PC-3 (cell line): ENCODE measurements at regions not wholly inside any gene's neighbourhood (a gene's known extent, or its start where the extent isn't known, plus 50 kb on each side); places are given as distances from the start of the nearest gene placed in this dataset.

ENCODE experiments used
- ATAC-seq: fragments of 200-7000 bp; cut with Tn5 transposase; 2 replicates; pipeline ENCODE4 v1.9.1; 2020; ENCODE audit warnings: mild to moderate bottlenecking, moderate library complexity
- BruUV-seq: library from RNA; stranded (reverse); fragments of 400-500 nt; replicated peaks from 2 replicates; lab custom pipeline; 2021; lab: Mats Ljungman, UMichigan
- CTCF ChIA-PET: fragments of 300-600 bp; sonication (Branson Sonifier 250); formaldehyde crosslinking; loops from one replicate; lab custom pipeline; 2022; ENCODE audit warnings: antibody characterized with exemption; lab: Charles Lee
- POLR2A ChIA-PET: fragments of 300-600 bp; sonication (Branson Sonifier 250); formaldehyde crosslinking; loops from one replicate; lab custom pipeline; 2022; ENCODE audit warnings: antibody characterized with exemption; ENCODE audit not compliant: unreplicated experiment; lab: Charles Lee
- DNase-seq: peaks from one replicate; pipeline ENCODE4 v3.0.0-alpha.2; 2015
- H2AFZ ChIP-seq: fragments of 300-600 bp; sonication (generic); 2 replicates; pipeline ENCODE4 v1.6.0; 2016; ENCODE audit warnings: antibody characterized with exemption, low read length
- H3F3A ChIP-seq: fragments of 300-600 bp; sonication (generic); one replicate; pipeline ENCODE4 v1.6.0; 2017; ENCODE audit warnings: antibody characterized with exemption, low read length, control low read depth, mild to moderate bottlenecking; ENCODE audit not compliant: unreplicated experiment
- H3K27ac ChIP-seq: fragments of 300-600 bp; sonication (generic); 2 replicates; pipeline ENCODE4 v1.5.1; 2016; ENCODE audit warnings: mild to moderate bottlenecking, low read length
- H3K27me3 ChIP-seq: fragments of 300-600 bp; sonication (generic); 2 replicates; pipeline ENCODE4 v1.6.1; 2016; ENCODE audit warnings: low read length, mixed read lengths
- H3K36me3 ChIP-seq: fragments of 300-600 bp; sonication (generic); 2 replicates; pipeline ENCODE4 v1.6.1; 2016; ENCODE audit warnings: low read depth, mixed run types, low read length, mixed read lengths
- H3K4me1 ChIP-seq: fragments of 300-600 bp; sonication (generic); 2 replicates; pipeline ENCODE4 v1.5.1; 2016; ENCODE audit warnings: low read length; ENCODE audit not compliant: insufficient read depth
- H3K4me2 ChIP-seq: fragments of 300-600 bp; sonication (generic); 2 replicates; pipeline ENCODE4 v1.6.0; 2016; ENCODE audit warnings: low read length
- H3K4me3 ChIP-seq: fragments of 300-600 bp; sonication (generic); 2 replicates; pipeline ENCODE4 v1.5.1; 2016; ENCODE audit warnings: mild to moderate bottlenecking, low read length, mixed read lengths
- H3K79me2 ChIP-seq: fragments of 300-600 bp; sonication (generic); 2 replicates; pipeline ENCODE4 v1.6.1; 2017; ENCODE audit warnings: low read length, mixed read lengths
- H3K9ac ChIP-seq: fragments of 300-600 bp; sonication (generic); 2 replicates; pipeline ENCODE4 v1.6.0; 2016; ENCODE audit warnings: mild to moderate bottlenecking, low read length
- H3K9me2 ChIP-seq: fragments of 300-600 bp; sonication (generic); replicated peaks from 2 replicates; pipeline ENCODE4 v1.6.1; 2016; ENCODE audit warnings: mixed run types, low read length, mixed read lengths
- H3K9me3 ChIP-seq: fragments of 300-600 bp; sonication (generic); 2 replicates; pipeline ENCODE4 v1.6.1; 2016; ENCODE audit warnings: low read length, mixed read lengths
- H4K20me1 ChIP-seq: fragments of 300-600 bp; sonication (generic); 2 replicates; pipeline ENCODE4 v1.6.1; 2016; ENCODE audit warnings: low read length, mixed read lengths
- EZH2 ChIP-seq: fragments of 300-600 bp; sonication (generic); IDR thresholded peaks from one replicate; pipeline ENCODE4 v1.6.1; 2017; ENCODE audit warnings: antibody characterized with exemption, mild to moderate bottlenecking, low read length; ENCODE audit not compliant: unreplicated experiment
- EZH2phosphoT487 ChIP-seq: fragments of 300-600 bp; sonication (generic); IDR thresholded peaks from 2 replicates; pipeline ENCODE4 v1.6.1; 2018; ENCODE audit warnings: mild to moderate bottlenecking, antibody characterized with exemption, low read length, borderline replicate concordance
- intact Hi-C: fragments of 100-400 bp; cut with micrococcal nuclease; formaldehyde crosslinking; loops from 2 replicates; pipeline ENCODE4 v1.9.0; 2023
- TF ChIP-seq, protein P1 (sequence below): fragments of 300-600 bp; sonication (generic); conservative IDR thresholded peaks from 2 replicates; pipeline ENCODE4 v1.5.1; 2017; ENCODE audit warnings: antibody characterized with exemption, low read depth, mild to moderate bottlenecking, low read length

DNA sequence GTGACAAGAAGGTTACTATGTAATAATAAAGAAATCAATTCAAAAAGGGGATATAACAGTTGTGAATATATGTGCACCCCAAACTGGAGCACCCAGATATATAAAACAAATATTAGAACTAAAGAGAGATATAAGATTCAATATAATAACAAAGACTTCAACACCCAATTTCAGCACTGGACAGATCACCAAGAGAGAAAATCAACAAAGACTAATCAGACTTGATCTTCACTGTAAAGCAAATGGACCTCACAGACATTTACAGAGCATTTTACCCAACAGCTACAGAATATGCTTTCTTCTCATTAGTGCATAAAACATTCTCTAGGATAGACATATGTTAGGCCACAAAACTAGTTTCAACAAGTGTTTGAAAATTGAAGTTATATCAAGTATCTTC, 287.7 kb downstream of the DSC3 start:
- no peak overlapping the region for H3K9ac ChIP-seq
- H3K4me3 ChIP-seq, result no peak overlapping the region
- no peaks in the 10 kb centered on the region for H3K9me3 ChIP-seq
- no peaks in the 10 kb centered on the region for H3F3A ChIP-seq
- no peaks in the 10 kb centered on the region for H3K4me1 ChIP-seq
- no peaks in the 10 kb centered on the region for H3K79me2 ChIP-seq
- CTCF ChIA-PET, result no interaction called here
- no peaks in the 10 kb centered on the region for H3K9me2 ChIP-seq
- no TSS peak for BruUV-seq
- TF ChIP-seq EZH2phosphoT487 (no peak), EZH2 (no peak)
- no peak for DNase-seq
- POLR2A ChIA-PET, result no interaction called here
- intact Hi-C loops, result no loop called here
- H2AFZ ChIP-seq, result no peak overlapping the region
- H3K4me2 ChIP-seq, result no peak overlapping the region
- H3K27me3 ChIP-seq, result no peaks in the 10 kb centered on the region
- ATAC-seq, result no peak
- no peak overlapping the region for H3K27ac ChIP-seq
- H3K36me3 ChIP-seq, result no peaks in the 10 kb centered on the region
- H4K20me1 ChIP-seq, result no peaks in the 10 kb centered on the region

DNA sequence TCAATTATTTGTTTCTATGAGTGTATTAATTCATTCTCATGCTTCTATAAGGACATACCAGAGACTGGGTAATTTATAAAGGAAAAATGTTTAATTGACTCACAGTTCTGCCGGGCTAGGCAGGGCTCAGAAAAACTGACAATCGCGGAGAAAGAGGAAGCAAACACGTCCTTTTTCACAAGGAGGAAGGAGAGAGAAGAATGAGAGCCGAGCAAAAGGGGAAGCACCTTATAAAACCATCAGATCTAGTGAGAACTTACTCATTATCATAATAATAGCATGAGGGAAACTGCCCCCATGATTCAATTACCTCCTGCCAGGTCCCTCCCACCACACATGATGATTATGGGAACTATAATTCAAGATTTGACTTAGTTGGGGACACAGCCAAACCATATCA, 294.0 kb downstream of the DSC3 start:
- H3K9ac ChIP-seq, result no peak overlapping the region
- intact Hi-C loops, result loop anchor here (10.0 kb wide), 1 partner anchor 164 kb away; no protein-coding TSS in a partner anchor
- DNase-seq (no peak), ATAC-seq (no peak)
- TF ChIP-seq, protein P1, sequence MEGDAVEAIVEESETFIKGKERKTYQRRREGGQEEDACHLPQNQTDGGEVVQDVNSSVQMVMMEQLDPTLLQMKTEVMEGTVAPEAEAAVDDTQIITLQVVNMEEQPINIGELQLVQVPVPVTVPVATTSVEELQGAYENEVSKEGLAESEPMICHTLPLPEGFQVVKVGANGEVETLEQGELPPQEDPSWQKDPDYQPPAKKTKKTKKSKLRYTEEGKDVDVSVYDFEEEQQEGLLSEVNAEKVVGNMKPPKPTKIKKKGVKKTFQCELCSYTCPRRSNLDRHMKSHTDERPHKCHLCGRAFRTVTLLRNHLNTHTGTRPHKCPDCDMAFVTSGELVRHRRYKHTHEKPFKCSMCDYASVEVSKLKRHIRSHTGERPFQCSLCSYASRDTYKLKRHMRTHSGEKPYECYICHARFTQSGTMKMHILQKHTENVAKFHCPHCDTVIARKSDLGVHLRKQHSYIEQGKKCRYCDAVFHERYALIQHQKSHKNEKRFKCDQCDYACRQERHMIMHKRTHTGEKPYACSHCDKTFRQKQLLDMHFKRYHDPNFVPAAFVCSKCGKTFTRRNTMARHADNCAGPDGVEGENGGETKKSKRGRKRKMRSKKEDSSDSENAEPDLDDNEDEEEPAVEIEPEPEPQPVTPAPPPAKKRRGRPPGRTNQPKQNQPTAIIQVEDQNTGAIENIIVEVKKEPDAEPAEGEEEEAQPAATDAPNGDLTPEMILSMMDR, result no peak
- TF ChIP-seq EZH2phosphoT487 (no peak), EZH2 (no peak)
- H3K9me2 ChIP-seq, result no peaks in the 10 kb centered on the region
- BruUV-seq, result no TSS peak
- H3K27me3 ChIP-seq, result no peaks in the 10 kb centered on the region
- ChIA-PET POLR2A (no interaction called here), CTCF (no interaction called here)
- H3K4me1 ChIP-seq, result no peaks in the 10 kb centered on the region
- no peaks in the 10 kb centered on the region for H4K20me1 ChIP-seq
- H2AFZ ChIP-seq, result no peak overlapping the region
- H3K4me3 ChIP-seq, result no peak overlapping the region
- no peak overlapping the region for H3K4me2 ChIP-seq
- no peaks in the 10 kb centered on the region for H3K9me3 ChIP-seq
- no peak overlapping the region for H3K27ac ChIP-seq
- no peaks in the 10 kb centered on the region for H3F3A ChIP-seq
- no peaks in the 10 kb centered on the region for H3K36me3 ChIP-seq
- H3K79me2 ChIP-seq, result no peaks in the 10 kb centered on the region

GRCh38 chr18:30746224-30746623, 296.3 kb downstream of the DSC3 start:
- H3K36me3 ChIP-seq, result no peaks in the 10 kb centered on the region
- H3K9me2 ChIP-seq, result no peaks in the 10 kb centered on the region
- no peaks in the 10 kb centered on the region for H3K79me2 ChIP-seq
- no TSS peak for BruUV-seq
- POLR2A ChIA-PET, result no interaction called here
- CTCF ChIA-PET, result no interaction called here
- no peak for TF ChIP-seq EZH2phosphoT487
- TF ChIP-seq, protein P1, result no peak
- no peak for TF ChIP-seq EZH2
- H3K27ac ChIP-seq, result no peak overlapping the region
- H3K4me2 ChIP-seq, result no peak overlapping the region
- H3F3A ChIP-seq, result no peaks in the 10 kb centered on the region
- no peaks in the 10 kb centered on the region for H4K20me1 ChIP-seq
- intact Hi-C loops, result loop anchor here (10.0 kb wide), 1 partner anchor 161 kb away; no protein-coding TSS in a partner anchor
- no peaks in the 10 kb centered on the region for H3K27me3 ChIP-seq
- DNase-seq, result no peak
- H3K9me3 ChIP-seq, result no peaks in the 10 kb centered on the region
- ATAC-seq, result peak; percentile 78
- H2AFZ ChIP-seq, result no peak overlapping the region
- H3K4me1 ChIP-seq, result no peaks in the 10 kb centered on the region
- no peak overlapping the region for H3K4me3 ChIP-seq
- H3K9ac ChIP-seq, result no peak overlapping the region
